Mesothelial cell of epicardium (in vitro differentiated cells): ENCODE measurements at regions not wholly inside any gene's neighbourhood (a gene's known extent, or its start where the extent isn't known, plus 50 kb on each side); places are given as distances from the start of the nearest gene placed in this dataset.

Experiments
- DNase-seq, 2 experiments: peaks; one replicate each; pipeline ENCODE4 v3.0.0; 2021; ENCODE audit warnings: low spot score in 2 of 2; ENCODE audit not compliant: unreplicated experiment in 2 of 2
- H3K27ac Mint-ChIP-seq: 2 replicates; pipeline ENCODE4 v1.8.0; 2021; ENCODE audit warnings: mixed read lengths
- H3K27me3 Mint-ChIP-seq: 2 replicates; pipeline ENCODE4 v1.8.0; 2021; ENCODE audit warnings: low read depth, mixed read lengths
- H3K36me3 Mint-ChIP-seq: 2 replicates; pipeline ENCODE4 v1.8.0; 2021; ENCODE audit warnings: mixed read lengths
- H3K4me1 Mint-ChIP-seq: 2 replicates; pipeline ENCODE4 v1.8.0; 2021; ENCODE audit warnings: mixed read lengths
- H3K4me3 Mint-ChIP-seq: 2 replicates; pipeline ENCODE4 v1.8.0; 2021; ENCODE audit warnings: mild to moderate bottlenecking, moderate library complexity, mixed read lengths
- H3K9me3 Mint-ChIP-seq: 2 replicates; pipeline ENCODE4 v1.8.0; 2021; ENCODE audit warnings: mixed read lengths
- TF ChIP-seq, protein P1 (sequence below): fragments of 200-600 bp; sonication (generic); IDR thresholded peaks from one replicate; pipeline ENCODE4 v1.5.0; 2021; ENCODE audit warnings: antibody characterized with exemption; ENCODE audit not compliant: unreplicated experiment

- Mint-ChIP-seq H3K27ac (no peak overlapping the region), H3K4me3 (no peak overlapping the region), H3K27me3 (peaks cover 4% of the 10 kb centered on the region), H3K4me1 (peaks cover 4% of the 10 kb centered on the region), H3K9me3 (peaks cover 21% of the 10 kb centered on the region), H3K36me3 (peaks cover 8% of the 10 kb centered on the region)
- TF ChIP-seq, protein P1, sequence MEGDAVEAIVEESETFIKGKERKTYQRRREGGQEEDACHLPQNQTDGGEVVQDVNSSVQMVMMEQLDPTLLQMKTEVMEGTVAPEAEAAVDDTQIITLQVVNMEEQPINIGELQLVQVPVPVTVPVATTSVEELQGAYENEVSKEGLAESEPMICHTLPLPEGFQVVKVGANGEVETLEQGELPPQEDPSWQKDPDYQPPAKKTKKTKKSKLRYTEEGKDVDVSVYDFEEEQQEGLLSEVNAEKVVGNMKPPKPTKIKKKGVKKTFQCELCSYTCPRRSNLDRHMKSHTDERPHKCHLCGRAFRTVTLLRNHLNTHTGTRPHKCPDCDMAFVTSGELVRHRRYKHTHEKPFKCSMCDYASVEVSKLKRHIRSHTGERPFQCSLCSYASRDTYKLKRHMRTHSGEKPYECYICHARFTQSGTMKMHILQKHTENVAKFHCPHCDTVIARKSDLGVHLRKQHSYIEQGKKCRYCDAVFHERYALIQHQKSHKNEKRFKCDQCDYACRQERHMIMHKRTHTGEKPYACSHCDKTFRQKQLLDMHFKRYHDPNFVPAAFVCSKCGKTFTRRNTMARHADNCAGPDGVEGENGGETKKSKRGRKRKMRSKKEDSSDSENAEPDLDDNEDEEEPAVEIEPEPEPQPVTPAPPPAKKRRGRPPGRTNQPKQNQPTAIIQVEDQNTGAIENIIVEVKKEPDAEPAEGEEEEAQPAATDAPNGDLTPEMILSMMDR: no peak
- DNase-seq: no peak
Measured at GRCh38 chr2:53378791-53379190, 388.8 kb upstream of the CHAC2 start.

DNA sequence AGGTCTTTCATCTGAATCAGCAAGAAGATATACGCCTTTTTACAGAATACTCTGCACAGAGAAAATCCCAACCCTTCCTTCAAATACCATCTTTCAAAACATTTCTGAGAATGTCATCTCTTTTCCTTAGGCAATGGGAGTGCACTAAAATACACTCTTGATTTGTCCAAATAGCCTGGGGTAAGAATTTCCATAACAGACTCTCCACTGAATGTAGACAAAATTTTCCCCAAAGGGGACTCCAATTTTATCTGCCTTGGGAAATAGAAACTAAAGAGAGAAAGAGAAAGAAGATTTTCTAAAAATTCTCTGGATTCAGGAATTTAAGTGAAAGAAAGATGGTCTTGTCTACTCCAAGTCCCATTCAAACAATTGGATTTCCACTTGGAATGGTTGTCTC, 394.5 kb upstream of the CHAC2 start:
- peaks cover 14% of the 10 kb centered on the region for H3K4me1 Mint-ChIP-seq
- peaks cover 8% of the 10 kb centered on the region for H3K36me3 Mint-ChIP-seq
- DNase-seq: no peak
- peaks cover 21% of the 10 kb centered on the region for H3K9me3 Mint-ChIP-seq
- TF ChIP-seq, protein P1: no peak
- no peak overlapping the region for H3K4me3 Mint-ChIP-seq
- no peak overlapping the region for H3K27ac Mint-ChIP-seq
- H3K27me3 Mint-ChIP-seq: peaks cover 4% of the 10 kb centered on the region

- H3K27ac Mint-ChIP-seq: no peak overlapping the region
- TF ChIP-seq, protein P1: no peak
- peaks cover 14% of the 10 kb centered on the region for H3K4me1 Mint-ChIP-seq
- no peak for DNase-seq
- H3K36me3 Mint-ChIP-seq: no peaks in the 10 kb centered on the region
- peaks cover 7% of the 10 kb centered on the region for H3K9me3 Mint-ChIP-seq
- peaks cover 8% of the 10 kb centered on the region for H3K27me3 Mint-ChIP-seq
- H3K4me3 Mint-ChIP-seq: no peak overlapping the region
Measured at GRCh38 chr2:53366543-53366942, 401.1 kb upstream of the CHAC2 start.

DNA sequence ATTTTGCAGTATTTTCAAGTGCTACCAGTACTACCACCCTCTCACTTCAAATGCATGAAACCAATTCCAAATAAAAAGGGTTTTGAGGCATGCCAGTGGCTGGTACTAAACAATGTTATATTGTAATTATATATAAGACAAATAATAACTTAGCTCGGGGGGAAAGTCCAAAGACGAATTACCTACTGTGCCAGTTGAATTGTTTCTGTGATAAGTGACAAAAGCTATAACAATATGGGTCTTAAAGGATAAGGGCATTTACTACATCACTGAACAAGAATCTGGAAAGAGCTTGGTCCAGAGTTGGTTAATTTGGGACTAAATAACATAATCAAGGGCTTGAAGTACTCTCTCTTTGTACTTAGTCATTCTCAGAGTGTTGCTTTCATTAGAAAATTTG, 404.7 kb upstream of the CHAC2 start:
- Mint-ChIP-seq H3K27me3 (peaks cover 7% of the 10 kb centered on the region), H3K4me1 (peaks cover 8% of the 10 kb centered on the region), H3K4me3 (no peak overlapping the region), H3K9me3 (peaks cover 28% of the 10 kb centered on the region), H3K27ac (no peak overlapping the region), H3K36me3 (no peaks in the 10 kb centered on the region)
- TF ChIP-seq, protein P1: no peak
- no peak for DNase-seq

DNA sequence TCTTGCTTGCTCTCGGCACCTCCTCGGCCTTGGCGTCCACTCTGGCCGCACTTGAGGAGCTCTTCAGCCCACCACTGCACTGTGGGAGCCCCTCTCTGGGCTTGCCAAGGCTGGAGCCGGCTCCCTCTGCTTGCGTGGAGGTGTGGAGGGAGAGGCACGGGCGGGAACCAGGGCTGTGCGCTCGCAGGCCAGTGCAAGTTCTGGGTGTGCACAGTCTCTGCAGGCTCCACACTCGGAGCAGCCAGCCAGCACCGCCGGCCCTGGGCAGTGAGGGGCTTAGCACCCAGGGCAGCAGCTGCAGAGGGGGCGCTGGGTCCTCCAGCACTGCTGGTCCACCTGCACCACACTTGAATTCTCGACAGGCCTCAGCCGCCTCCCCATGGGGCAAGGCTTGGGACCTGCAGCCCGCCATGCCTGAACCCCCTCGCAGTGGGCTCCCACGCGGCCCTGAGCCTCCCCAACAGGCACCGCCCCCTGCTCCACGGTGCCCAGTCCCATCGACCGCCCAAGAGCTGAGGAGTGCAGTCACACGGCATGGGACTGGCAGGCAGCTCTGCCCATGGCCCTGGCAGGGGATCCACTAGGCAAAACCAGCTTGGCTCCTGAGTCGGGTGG, 411.2 kb upstream of the CHAC2 start:
- no peak overlapping the region for H3K27ac Mint-ChIP-seq
- no peak for DNase-seq
- no peak overlapping the region for H3K4me3 Mint-ChIP-seq
- TF ChIP-seq, protein P1: no peak
- peaks cover 5% of the 10 kb centered on the region for H3K4me1 Mint-ChIP-seq
- H3K36me3 Mint-ChIP-seq: no peaks in the 10 kb centered on the region
- peaks cover 36% of the 10 kb centered on the region for H3K9me3 Mint-ChIP-seq
- H3K27me3 Mint-ChIP-seq: no peaks in the 10 kb centered on the region
